Calu3 (cell line): ENCODE measurements at regions not wholly inside any gene's neighbourhood (a gene's known extent, or its start where the extent isn't known, plus 50 kb on each side); places are given as distances from the start of the nearest gene placed in this dataset.

Experiments
- BruUV-seq: library from RNA; stranded (reverse); fragments of 400-500 nt; replicated peaks from 2 replicates; lab custom pipeline; 2021; lab: Mats Ljungman, UMichigan
- CTCF ChIA-PET: fragments of 300-600 bp; sonication (Branson Sonifier 250); formaldehyde crosslinking; loops from one replicate; lab custom pipeline; 2022; ENCODE audit warnings: antibody characterized with exemption; lab: Charles Lee
- DNase-seq: peaks from one replicate; pipeline ENCODE4 v3.0.0; 2022
- H3K27ac Mint-ChIP-seq: one replicate; pipeline ENCODE4 v1.8.0; 2022; ENCODE audit warnings: mixed read lengths; ENCODE audit not compliant: unreplicated experiment
- H3K27me3 Mint-ChIP-seq: one replicate; pipeline ENCODE4 v1.8.0; 2022; ENCODE audit warnings: mixed read lengths; ENCODE audit not compliant: unreplicated experiment
- H3K36me3 Mint-ChIP-seq: one replicate; pipeline ENCODE4 v1.8.0; 2022; ENCODE audit warnings: mild to moderate bottlenecking, moderate library complexity, mixed read lengths; ENCODE audit not compliant: insufficient read depth, unreplicated experiment
- H3K4me1 Mint-ChIP-seq: one replicate; pipeline ENCODE4 v1.8.0; 2022; ENCODE audit warnings: mild to moderate bottlenecking, low read depth, mixed read lengths; ENCODE audit not compliant: unreplicated experiment
- H3K4me3 Mint-ChIP-seq: one replicate; pipeline ENCODE4 v1.8.0; 2022; ENCODE audit warnings: mild to moderate bottlenecking, low read depth, moderate library complexity, mixed read lengths; ENCODE audit not compliant: unreplicated experiment
- H3K9me3 Mint-ChIP-seq: one replicate; pipeline ENCODE4 v1.8.0; 2022; ENCODE audit warnings: low read depth, mixed read lengths; ENCODE audit not compliant: unreplicated experiment
- CTCF ChIP-seq: fragments of 200-600 bp; IDR thresholded peaks from one replicate; pipeline ENCODE4 v1.8.0; 2022; ENCODE audit warnings: antibody characterized with exemption; ENCODE audit not compliant: unreplicated experiment
- intact Hi-C: fragments of 100-400 bp; cut with micrococcal nuclease; formaldehyde crosslinking; loops from one replicate; pipeline ENCODE4 v1.10.0; 2022; ENCODE audit not compliant: unreplicated experiment

GRCh38 chr15:47862402-47862801, 145.1 kb downstream of the SEMA6D start:
- CTCF ChIA-PET: no interaction called here
- H3K4me3 Mint-ChIP-seq: no peak overlapping the region
- H3K9me3 Mint-ChIP-seq: peaks cover 9% of the 10 kb centered on the region
- no peaks in the 10 kb centered on the region for H3K36me3 Mint-ChIP-seq
- intact Hi-C loops: no loop called here
- H3K4me1 Mint-ChIP-seq: no peaks in the 10 kb centered on the region
- no peaks in the 10 kb centered on the region for H3K27me3 Mint-ChIP-seq
- no TSS peak for BruUV-seq
- no peak overlapping the region for H3K27ac Mint-ChIP-seq
- TF ChIP-seq CTCF: no peak
- DNase-seq: no peak

GRCh38 chr15:47866446-47866845, 149.1 kb downstream of the SEMA6D start:
- no peak for TF ChIP-seq CTCF
- Mint-ChIP-seq H3K4me1 (no peaks in the 10 kb centered on the region), H3K4me3 (no peak overlapping the region), H3K27me3 (no peaks in the 10 kb centered on the region), H3K9me3 (peaks cover 9% of the 10 kb centered on the region), H3K36me3 (no peaks in the 10 kb centered on the region), H3K27ac (no peak overlapping the region)
- intact Hi-C loops: no loop called here
- BruUV-seq: no TSS peak
- DNase-seq: no peak
- CTCF ChIA-PET: no interaction called here

- intact Hi-C loops: no loop called here
- H3K36me3 Mint-ChIP-seq: no peaks in the 10 kb centered on the region
- no peak for TF ChIP-seq CTCF
- no peak for DNase-seq
- H3K27me3 Mint-ChIP-seq: no peaks in the 10 kb centered on the region
- no peak overlapping the region for H3K27ac Mint-ChIP-seq
- CTCF ChIA-PET: interaction anchor here (0.5 kb wide), 1 partner anchor 35 kb away, joined by 3 read pairs; no protein-coding TSS in a partner anchor
- no TSS peak for BruUV-seq
- peaks cover 16% of the 10 kb centered on the region for H3K9me3 Mint-ChIP-seq
- no peaks in the 10 kb centered on the region for H3K4me1 Mint-ChIP-seq
- no peak overlapping the region for H3K4me3 Mint-ChIP-seq
These were observed 153.1 kb downstream of the SEMA6D start for GRCh38 chr15:47870300-47870955.

GRCh38 chr15:47870956-47871625, 153.8 kb downstream of the SEMA6D start:
- BruUV-seq: no TSS peak
- Mint-ChIP-seq H3K27me3 (no peaks in the 10 kb centered on the region), H3K4me3 (no peak overlapping the region), H3K36me3 (no peaks in the 10 kb centered on the region), H3K27ac (no peak overlapping the region), H3K4me1 (no peaks in the 10 kb centered on the region), H3K9me3 (peaks cover 13% of the 10 kb centered on the region)
- CTCF ChIA-PET: no interaction called here
- no peak for TF ChIP-seq CTCF
- intact Hi-C loops: no loop called here
- DNase-seq: no peak
